ENCODE measurements at regions not wholly inside any gene's neighbourhood (a gene's known extent, or its start where the extent isn't known, plus 50 kb on each side); places are given as distances from the start of the nearest gene placed in this dataset.

GRCh38 chr11:114857281-114857680, 179.0 kb downstream of the NXPE2 start:
- H3K4me3 ChIP-seq (ENCODE audit: low read length): no peak overlapping the region
- no peak for DNase-seq (ENCODE audit: low read depth)
- TF ChIP-seq, protein P1, sequence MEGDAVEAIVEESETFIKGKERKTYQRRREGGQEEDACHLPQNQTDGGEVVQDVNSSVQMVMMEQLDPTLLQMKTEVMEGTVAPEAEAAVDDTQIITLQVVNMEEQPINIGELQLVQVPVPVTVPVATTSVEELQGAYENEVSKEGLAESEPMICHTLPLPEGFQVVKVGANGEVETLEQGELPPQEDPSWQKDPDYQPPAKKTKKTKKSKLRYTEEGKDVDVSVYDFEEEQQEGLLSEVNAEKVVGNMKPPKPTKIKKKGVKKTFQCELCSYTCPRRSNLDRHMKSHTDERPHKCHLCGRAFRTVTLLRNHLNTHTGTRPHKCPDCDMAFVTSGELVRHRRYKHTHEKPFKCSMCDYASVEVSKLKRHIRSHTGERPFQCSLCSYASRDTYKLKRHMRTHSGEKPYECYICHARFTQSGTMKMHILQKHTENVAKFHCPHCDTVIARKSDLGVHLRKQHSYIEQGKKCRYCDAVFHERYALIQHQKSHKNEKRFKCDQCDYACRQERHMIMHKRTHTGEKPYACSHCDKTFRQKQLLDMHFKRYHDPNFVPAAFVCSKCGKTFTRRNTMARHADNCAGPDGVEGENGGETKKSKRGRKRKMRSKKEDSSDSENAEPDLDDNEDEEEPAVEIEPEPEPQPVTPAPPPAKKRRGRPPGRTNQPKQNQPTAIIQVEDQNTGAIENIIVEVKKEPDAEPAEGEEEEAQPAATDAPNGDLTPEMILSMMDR (conservative IDR thresholded peaks at IDR 0.05; ENCODE audit: low read depth, low read length): no peak

DNA sequence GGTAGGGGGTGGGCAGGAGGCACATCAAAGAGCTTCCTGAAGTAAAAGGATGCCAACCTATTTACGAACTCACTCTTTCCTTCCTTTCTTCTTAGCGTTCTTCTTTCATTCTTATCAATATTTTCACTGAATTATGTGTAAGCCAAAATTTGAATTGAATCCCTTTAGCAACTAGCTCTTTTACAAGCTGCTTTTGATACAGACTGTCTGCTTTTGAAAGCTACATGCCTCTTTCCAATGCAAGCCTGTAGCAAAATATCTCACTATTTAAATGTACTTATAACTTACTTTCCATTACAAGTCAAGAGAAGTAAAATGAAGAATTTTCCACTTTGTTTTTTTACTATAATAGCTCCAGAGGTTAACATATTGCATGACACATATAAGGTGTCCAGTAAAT, 186.6 kb downstream of the NXPE2 start:
- TF ChIP-seq, protein P1 (conservative IDR thresholded peaks at IDR 0.05; ENCODE audit: low read depth, low read length): no peak
- H3K4me3 ChIP-seq (ENCODE audit: low read length): no peak overlapping the region
- no peak for DNase-seq (ENCODE audit: low read depth)

DNA sequence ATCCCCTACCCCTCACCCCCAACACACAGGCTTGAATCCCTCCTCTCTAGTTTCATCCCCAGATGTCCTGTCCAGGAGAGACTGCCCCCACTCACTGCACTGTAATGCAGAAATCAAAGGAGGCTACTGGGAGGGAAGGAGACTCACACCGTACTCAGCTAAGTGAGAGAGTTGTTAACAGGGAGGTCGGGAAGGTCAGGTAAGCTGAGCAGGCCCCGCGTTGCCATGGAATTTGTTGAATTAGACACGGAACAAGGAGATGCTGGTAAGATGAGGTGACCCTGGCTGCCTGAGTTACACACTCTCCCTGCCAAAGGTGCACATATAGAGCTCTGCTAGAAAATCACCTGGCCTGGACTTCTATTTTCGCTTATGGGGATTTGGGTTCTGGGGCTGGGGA, 197.9 kb downstream of the NXPE2 start:
- no peak overlapping the region for H3K4me3 ChIP-seq (ENCODE audit: low read length)
- TF ChIP-seq, protein P1 (conservative IDR thresholded peaks at IDR 0.05; ENCODE audit: low read depth, low read length): no peak
- no peak for DNase-seq (ENCODE audit: low read depth)

DNA sequence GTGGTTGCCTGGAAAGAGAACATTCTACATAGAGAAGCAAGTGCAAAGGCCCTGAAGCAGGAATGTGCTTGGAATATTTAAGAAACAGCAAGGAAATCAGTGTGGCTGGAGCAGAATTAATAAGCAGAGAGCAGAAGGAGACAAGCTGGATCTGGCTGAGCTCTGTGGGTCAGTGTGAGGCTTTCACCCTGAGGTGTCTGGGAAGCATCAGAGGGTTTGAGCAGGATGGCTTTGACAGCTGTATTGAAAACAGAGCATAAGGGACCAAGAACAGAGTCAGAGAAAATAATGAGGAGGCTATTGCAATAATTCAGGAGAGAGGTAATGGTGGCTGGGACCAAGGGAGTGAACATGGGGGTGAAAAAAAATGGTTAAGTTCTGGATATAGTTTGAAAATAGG, 199.6 kb downstream of the NXPE2 start:
- H3K4me3 ChIP-seq (ENCODE audit: low read length): no peak overlapping the region
- DNase-seq (ENCODE audit: low read depth): no peak
- TF ChIP-seq, protein P1 (conservative IDR thresholded peaks at IDR 0.05; ENCODE audit: low read depth, low read length): no peak

- no peak overlapping the region for H3K4me3 ChIP-seq (ENCODE audit: low read length)
- TF ChIP-seq, protein P1 (conservative IDR thresholded peaks at IDR 0.05; ENCODE audit: low read depth, low read length): no peak
- no peak for DNase-seq (ENCODE audit: low read depth)
These were observed 202.1 kb downstream of the NXPE2 start for GRCh38 chr11:114880442-114880841.

- TF ChIP-seq, protein P1 (conservative IDR thresholded peaks at IDR 0.05; ENCODE audit: low read depth, low read length): no peak
- DNase-seq (ENCODE audit: low read depth): no peak
- no peak overlapping the region for H3K4me3 ChIP-seq (ENCODE audit: low read length)
These were observed 205.1 kb downstream of the NXPE2 start for GRCh38 chr11:114883472-114883871.

DNA sequence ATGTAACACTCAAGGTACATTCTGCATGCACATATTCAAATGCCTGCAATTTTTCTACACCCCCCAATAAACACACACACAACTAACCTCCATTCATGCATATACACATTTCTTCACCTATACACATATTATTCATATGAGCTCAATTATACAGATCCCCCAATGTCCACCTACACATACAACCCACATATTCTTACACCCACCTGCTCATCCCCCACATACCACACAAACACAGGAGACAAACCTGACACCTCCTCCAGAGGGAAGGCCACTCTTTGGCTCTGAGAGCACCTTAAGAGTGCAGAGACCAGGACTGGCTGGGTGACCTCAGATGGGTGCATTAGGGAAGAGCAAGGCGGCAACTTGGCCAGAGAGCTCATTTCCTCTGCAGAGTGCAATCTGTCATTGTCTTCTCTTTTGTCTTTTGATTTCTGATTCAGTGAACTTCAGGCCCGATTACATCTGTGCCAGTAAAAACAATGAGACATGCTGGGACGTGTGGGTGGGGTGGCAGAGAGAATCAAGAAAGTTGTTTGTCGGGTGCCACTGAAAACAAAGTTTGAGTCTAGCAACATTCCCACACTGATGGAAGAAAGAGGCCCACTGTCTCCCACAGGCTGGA, 208.4 kb downstream of the NXPE2 start:
- TF ChIP-seq, protein P1 (conservative IDR thresholded peaks at IDR 0.05; ENCODE audit: low read depth, low read length): no peak
- DNase-seq (ENCODE audit: low read depth): no peak
- H3K4me3 ChIP-seq (ENCODE audit: low read length): no peak overlapping the region
